Suppressor macrophage (primary cell): ENCODE measurements at regions not wholly inside any gene's neighbourhood (a gene's known extent, or its start where the extent isn't known, plus 50 kb on each side); places are given as distances from the start of the nearest gene placed in this dataset.
"Not testable (repeated sequence)": the region's sequence is repeated elsewhere in the genome, so short reads cannot be mapped to it uniquely, and the experiment has no call there.

Source experiments
- DNase-seq, 4 experiments: peaks; one replicate each; pipeline ENCODE4 v3.0.0-alpha.2; 2020 to 2022

DNA sequence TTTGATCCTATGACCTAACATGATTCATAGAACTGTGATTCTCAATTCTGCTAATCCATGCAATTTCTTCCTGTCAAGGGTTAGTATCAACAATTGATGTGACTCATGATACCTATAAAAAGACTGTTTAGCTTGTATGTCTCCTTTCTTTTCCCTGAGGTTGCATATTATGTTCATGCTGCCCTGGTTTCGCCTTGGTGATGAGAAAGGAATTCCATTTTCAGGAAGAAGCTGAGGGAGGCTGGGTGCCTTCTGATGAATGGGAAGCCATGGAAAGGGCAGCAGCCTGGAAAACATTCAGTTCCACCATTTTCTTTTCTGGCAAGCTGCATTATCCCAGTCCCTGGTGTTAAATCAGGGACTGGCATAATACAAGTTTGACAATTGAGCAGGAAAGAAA lies 976.5 kb downstream of the RPA4 start:
- DNase-seq, result no peak

DNA sequence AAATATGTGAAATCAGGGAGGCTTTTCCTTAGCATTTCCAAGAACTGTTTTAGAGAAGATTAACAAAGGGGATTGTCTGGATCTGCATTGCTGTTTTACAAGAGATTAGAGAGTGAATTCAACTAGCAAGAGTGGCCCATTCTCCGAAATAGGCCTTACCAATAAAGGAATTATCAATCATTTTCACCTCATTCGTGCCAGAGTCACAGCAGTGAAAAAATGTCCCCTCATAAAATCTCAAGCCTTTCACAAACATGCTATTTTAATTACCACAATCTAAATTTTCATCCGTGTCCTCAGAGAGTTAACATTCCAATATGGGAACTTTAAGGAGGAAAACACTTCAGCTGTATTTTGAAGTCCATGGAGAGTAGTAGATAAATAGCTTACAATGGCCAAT lies 979.6 kb downstream of the RPA4 start:
- no peak for DNase-seq

DNA sequence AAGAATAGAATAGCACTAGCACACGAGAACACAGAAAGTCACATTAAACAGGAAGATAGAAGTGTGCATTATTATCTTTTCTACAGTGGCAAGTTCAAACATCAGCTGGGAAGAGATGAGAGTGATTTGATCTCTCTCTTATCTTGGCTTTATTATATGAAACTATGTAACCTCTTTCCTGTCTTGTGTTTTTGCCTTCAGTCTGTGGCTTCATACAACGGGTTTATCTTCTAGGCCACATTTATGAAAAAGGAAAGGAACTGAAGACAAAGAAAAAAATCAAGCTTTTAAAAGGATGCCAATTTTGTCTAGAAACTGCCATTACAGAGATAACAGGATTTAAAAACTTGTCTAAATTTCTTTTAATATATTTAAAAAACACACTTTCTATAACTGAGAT lies 983.6 kb downstream of the RPA4 start:
- DNase-seq, result no peak

DNA sequence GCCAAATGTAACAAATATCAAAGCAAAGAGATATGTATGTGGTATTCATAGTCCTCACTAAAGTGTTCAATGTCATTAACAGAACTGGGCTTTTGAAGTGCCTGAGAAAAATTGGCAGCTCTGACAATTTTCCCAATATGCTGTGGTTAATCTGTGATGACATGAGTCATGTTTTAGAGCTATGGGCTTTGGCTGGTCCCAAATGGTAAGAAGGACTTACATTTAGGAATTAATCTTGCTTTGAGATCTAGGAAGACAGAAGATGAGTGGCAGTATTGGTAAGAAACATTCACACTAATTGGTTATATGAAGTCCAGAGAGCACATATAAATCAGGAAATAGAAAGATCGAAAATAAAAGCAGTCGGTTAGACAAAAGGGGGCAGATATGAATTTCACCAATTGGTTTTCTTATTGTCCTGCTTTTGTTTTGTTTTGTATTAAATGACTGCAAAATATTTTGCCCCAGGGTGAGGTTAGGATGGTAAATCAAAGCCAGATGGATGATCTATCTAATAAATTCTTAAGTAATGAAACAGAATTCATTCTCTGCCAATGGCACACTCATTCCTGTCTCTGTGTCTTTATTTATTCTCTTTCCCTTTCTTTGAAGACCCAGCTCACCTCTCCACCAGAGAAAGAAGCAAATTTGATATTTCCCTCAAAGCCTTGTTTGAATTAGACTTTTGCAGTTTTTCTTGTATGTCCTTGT lies 993.1 kb downstream of the RPA4 start:
- DNase-seq, result no peak

DNA sequence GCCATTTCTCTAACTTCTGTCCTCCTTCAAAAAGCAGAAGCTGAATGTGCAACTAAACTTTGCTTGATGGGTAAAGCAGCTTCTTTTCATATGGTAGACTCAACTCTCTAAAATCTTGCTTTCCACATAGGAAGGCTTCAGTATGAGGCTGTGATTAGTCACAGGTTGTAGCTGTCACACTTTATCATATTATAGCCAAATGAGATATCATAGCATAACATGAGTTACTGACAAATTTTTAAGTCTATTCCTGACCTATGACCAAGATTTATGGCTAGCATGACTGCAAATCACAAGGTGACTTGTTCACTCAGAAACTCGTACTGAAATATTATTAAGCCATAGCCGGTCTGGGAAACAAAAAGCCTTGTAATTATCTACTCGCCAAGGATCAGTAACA lies 998.6 kb downstream of the RPA4 start:
- DNase-seq, result no peak

DNA sequence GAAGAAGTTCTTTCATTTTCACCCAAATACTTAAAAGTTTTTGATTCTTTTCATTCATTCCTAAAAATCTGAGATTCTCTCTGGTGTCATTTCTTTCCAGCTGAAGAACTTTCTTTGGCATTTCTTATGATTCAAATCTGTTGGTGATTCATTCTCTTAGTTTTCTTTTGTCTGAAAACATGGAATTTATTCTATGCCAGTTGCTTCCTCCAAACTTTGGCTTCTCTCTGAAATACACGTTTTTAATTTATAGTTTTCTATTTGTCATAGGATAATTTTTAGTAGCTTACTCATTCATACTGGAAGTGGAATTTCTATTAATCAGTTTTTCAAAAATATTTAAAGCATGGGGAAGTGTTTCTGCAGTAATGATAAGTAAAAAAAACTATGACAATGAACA lies 1012.0 kb downstream of the RPA4 start:
- no peak for DNase-seq

DNA sequence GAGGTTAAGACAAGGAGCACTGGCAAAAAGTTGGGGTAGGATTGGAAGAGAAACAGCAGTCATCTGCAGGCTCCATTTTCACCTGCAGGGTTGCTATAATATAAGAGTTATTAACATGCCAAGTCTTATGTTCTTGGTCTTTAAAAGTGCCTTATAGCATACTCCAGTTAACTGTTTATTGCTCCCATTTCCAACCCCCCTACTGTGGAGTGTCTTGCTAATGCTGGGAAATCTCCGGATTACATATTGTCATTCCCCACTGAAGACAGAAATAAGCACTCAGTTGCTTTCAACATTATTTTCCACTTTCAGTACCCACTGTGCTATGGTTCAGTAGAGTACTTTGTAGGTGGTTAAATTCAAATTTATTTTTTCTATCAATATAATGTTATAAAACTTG lies 1014.3 kb downstream of the RPA4 start:
- DNase-seq, result no peak

DNA sequence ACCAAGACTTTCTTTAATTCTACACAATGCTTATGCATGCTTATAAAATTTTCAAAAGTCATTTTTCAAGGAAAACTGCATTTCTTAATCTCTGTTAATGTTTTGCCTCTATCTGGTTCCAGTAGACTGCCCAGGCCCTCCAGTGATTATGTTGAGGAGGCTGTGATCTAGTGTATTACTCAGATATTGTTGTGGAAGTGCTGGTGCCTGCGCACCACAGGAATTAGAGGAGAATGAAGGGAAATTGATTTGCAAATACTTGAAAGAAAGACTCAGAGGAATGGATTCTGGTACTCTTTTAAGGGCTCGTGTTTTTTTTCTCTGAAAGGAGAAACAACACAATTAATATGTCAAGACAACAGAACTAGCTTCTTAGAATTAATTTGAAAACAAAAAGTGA lies 1015.1 kb downstream of the RPA4 start:
- no peak for DNase-seq

DNA sequence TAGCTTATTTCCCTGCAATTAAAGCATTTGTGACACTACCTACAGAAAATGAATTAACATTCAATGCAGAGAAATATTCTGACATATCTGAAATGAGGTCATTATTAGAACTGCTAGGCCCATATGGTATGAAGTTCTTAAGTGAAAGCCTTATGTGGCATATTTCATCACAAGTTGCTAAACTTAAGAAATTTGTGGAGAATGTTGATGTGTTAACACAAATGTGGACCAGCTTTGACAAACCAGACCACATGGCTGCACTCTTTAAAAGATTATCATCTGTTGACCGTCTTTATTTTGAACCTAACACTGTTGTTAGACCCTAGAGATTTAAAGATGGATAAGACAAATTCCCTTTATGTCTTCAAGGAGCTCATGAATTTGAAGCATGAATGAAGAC lies 1024.1 kb downstream of the RPA4 start:
- DNase-seq, result no peak

DNA sequence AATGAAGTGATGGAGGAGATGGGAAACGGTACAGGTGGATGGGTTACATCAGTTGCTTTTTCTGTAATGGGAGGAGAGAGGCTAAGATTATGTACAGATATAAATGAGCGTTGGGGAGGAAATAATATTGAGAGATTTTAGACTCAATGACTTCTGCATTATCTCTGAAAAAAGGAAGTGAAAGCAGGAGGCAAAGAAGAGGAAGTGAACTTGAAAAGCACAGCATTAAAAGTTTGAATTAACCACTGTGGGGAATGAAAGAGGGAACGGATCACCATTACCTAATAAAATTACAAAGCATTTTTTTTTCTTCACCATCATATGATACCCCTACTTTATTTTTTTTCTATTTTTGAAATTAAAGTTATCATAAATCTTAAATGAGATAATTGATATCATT lies 1025.5 kb downstream of the RPA4 start:
- DNase-seq, result peak; percentile 3 to 71 (median 40)

DNA sequence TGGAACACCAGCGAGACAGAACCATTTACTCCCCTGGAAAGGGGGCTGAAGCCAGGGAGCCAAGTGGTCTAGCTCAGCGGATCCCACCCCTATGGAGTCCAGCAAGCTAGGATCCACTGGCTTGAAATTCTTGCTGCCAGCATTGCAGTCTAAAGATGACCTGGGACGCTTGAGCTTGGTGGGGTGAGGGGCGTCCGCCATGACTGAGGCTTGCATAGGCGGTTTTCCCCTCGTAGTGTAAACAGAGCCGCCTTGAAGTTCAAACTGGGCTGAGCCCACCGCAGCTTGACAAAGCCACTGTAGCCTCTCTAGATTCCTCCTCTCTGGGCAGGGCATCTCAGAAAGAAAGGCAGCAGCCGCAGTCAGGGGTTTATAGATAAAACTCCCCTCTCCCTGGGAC lies 1031.7 kb downstream of the RPA4 start:
- DNase-seq, result not testable (repeated sequence)

DNA sequence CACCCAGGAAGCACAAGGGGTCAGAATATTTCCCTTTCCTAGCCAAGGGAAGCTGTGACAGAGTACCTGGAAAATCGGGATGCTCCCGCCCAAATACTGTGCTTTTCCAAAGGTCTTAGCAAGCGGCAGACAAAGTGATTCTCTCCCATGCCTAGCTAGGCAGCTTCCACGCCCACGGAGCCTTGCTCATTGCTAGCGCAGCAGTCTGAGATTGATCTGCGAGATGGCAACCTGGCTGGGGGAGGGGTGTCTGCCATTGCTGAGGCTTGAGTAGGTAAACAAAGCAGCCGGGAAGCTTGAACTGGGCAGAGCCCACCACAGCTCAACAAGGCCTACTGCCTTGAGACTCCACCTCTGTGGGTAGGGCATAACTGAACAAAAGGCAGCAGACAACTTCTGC lies 1037.5 kb downstream of the RPA4 start:
- DNase-seq, result not testable (repeated sequence)

DNA sequence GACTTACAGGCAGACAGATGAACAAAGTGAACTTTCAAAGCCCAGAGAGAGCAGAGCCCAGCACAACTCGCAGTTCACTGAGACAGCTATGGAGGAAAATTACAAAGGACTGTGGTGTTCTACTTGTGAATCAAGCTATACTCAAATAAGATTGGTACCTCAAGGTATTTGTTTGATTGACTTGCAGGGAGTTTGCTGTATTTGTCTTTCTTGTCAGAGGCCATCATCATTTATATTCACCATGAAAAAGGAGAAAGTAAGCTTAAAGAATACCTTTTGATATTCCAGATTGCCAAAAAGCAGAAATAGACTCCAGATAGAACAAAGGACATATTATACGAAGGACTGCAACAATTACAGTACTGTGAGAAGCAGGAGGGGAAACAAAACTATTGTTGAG lies 1047.9 kb downstream of the RPA4 start:
- DNase-seq, result no peak

DNA sequence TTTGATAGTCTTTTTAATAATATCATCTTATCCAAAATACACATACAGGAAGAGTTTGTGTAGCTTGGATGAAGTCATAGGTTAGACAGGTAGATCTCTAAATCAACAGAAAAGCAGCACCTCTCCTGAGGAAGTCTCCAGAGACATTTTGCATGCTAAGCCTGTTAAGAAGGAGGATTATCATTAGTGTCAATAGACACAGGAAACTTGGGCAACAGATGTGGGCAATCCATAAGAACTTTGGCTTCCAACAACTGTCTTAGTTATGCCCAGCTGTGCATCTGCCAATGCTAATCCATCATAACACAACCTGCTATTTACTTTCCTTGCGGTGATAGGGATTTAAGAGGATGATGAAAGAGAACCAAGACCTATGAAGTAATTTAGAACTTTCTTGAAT lies 1052.6 kb downstream of the RPA4 start:
- DNase-seq, result no peak

DNA sequence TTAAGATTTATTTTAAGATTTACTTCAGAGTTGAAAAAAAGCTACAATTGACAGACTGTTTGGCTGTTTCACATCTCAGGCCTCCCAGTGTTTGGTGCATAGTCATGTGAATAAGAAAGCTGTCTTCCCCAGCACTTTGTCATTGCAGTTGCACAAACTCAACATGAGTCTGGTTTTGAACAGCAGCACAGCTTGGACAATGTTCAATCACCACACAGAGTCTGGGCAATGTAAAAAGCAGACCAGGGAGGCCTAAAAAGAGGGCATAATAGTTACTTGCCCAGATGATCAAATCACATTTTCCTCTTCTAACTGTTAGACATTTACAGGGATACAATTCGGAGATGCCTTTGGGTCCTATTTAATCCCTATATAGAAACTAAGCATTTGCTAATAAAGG lies 1055.0 kb downstream of the RPA4 start:
- DNase-seq, result no peak

DNA sequence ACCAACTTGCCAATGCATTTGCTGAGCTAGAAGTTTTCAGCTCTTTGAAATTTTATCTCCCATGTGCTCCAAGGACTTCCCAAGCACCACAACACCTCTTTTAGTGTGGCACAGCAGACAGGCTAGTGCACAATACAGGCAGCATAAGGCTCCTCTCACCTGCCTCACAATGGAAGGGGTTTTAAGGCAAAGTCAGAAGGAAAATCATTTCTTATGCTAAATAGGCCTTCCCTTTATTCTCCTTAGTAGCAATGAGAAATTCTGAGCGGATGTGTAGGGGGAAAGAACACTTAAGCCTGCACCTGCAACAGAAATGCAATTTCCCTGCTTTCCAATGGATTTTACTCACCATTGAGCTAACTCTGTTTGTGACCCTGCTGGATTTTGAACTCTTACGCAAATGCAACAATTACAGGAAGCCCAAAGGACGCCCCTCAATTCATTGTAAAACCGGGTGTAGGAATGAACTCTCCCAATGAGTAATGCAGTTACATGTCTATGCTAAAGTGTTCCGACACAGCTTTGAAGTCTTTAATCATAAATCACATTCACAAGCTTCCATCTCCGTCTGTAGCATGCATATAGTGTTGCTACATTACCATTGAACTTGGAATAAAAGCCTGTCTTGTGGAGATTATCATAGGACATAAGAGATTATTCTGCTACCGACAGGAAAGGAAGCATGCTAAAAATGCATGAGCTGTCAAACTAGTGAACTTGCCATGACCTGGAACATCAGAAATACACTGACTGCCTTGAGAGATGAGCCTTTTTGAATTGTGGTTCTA lies 1084.9 kb downstream of the RPA4 start:
- no peak for DNase-seq

DNA sequence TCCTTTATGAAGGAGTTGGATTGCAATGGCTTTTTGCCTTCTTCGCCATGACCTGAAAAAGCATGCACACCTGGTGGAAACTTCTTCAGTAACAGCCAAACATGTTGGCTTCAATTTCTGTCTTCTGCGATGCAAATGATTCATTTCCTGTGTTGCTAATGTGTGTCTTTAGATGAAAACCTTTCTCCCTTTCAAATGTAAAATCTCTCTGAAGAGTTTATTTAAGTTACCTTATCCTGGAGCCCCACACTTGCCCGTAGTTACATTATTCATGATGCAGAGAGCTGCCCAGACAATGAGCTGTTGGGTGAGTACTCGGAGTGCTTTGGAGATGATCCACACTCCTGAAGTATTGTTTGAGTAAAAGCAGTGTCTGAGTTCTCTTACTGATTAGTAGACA lies 1100.9 kb downstream of the RPA4 start:
- DNase-seq, result no peak

DNA sequence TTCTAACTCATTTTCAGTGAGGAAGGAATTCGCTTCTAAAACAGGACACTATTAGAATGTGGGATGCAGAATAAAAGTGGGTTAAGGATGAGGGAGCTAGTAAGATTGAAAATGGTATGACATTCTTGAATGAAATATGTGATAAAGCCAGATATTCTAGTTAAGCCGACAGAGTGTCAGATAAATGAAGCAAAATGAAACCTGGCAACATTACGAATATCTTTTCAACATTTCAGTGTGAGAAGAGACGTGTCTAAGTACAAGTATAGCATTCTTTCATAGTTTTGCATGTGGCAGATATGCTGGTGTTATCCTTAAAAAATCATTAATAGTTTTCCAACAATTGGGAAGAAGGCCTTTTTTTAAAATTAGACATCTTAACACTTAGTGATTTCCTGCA lies 1101.4 kb downstream of the RPA4 start:
- no peak for DNase-seq

DNA sequence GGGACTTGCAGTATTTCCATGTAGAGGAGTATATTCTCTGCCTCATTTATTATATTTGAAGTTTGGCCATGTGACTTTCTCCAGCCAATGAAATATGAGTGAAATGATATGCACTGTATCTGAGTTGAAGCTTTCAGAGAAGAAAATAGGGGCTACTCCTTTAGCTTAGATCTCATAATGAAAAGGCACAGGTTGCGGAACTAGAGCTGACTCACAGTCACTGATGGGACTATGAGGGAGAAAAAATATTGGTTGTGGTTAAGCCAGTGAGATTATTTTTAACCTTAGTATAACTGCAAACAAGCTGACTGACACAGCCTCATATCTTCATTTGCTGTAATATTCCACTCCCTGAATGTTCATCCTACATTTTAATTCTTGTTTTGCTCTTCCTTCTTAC lies 1104.3 kb downstream of the RPA4 start:
- DNase-seq, result no peak

DNA sequence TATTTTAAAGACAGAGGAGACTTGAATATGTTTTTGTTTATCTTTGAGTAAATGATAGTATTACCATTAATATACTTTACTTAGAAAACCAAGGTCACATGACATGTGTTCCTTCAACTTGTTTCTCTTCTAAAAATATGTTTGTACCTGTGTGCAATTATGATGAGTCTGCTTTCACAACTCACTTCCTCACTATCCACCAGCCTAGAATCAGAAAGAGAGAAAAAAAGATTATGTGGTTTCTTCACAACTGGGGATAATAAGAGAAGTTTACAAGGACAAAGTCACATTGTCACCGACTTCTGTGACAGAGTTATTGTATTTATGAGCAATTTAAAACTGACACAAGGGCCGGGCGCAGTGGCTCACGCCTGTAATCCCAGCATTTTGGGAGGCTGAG lies 1112.1 kb downstream of the RPA4 start:
- no peak for DNase-seq

DNA sequence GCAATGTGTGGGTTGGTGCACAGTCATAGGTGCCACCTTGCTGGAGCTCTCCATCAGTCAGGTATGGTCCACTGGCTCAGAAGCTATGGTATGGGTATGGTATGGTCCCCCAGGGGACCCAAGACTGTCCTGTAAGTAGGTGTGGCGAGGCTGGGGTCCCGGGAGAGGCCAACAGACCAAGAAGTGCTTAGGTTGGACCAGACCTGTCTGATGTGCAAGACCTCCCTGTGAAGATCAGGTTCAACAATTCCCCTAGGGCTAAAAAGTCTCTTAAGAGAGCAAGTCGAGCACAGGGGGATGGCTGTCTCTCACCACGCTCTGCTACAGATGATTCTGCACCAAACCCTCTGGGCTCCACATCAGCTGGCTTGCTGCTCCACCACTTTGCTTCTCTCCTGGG lies 1145.0 kb downstream of the RPA4 start:
- no peak for DNase-seq

DNA sequence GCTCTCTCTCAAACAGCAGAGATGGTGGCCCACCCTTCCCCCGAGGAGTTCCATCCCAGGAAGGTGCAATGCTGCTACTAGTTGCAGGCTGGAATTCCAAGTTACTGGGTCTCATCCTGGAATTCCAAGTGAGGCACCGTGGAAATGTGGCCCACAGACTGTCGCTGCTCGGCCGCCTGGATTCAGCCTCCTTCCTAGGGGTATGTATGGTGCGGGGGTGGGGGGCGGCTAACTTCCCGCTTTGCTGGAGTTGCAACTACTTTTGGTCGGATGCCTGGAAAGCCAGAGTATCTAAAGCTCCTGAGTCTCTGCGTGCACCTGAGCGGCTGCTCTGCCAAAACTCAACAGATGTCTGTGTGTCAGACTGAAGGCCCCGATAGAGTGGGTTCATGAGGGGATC lies 1146.2 kb downstream of the RPA4 start:
- DNase-seq, result no peak

DNA sequence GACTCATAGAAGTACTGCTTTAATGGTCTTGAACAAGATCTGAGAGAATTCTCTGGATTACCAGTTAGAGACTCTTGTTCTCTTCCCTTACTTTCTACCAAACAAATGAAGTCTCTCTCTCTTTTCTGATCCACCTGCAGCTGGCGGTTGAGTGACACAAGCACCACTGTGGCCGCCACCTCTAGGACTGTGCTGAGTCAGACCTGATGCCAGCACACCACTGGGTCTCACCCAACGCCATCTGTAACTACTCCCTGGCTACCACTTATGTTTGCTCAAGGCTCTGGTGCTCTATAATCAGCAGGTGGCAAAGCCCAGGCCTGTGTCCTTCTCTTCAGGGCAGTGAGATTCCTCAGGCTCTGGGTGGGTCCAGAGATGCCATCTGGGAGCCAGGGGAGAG lies 1173.5 kb downstream of the RPA4 start:
- no peak for DNase-seq

DNA sequence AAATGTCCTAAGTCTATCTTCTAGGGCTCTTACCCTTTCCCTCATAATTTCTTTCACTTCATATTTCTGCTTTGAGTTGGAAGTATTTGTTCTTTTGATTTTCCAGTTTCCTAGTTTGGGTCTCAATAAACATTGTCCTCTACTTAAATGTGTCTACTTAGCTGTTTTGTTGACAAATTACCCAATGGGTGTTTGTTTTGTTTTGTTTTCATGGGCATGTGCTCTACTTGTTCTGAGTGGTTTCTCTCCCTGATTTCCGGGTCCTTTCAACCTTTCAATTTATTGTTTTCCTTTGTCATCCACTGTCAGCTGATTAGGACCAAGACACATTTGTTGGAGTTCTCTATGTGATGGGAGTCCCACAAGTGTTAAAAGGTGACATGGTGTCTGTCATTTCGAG lies 1181.4 kb downstream of the RPA4 start:
- no peak for DNase-seq

DNA sequence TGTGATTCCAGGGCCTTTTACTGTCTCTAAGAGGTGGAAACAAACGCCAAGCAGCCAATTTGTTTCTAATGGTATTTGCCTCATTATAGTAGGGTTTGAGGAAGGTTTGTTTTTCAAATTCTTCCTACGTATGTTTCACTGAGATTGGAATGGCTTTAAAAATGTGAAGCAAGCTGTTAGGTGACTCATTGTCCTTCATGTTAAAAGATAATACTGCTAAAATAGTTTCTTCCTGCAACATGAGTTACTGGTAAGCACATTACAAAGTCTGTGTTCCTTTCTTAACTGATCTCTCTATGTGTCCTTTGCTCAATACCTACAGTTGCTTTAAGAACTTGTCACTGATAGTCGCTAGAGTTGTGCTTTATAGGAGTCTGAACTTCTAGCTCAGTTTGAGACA lies 1183.9 kb downstream of the RPA4 start:
- DNase-seq, result no peak
